Ascending aorta (tissue), 2 donors: ENCODE measurements at regions not wholly inside any gene's neighbourhood (a gene's known extent, or its start where the extent isn't known, plus 50 kb on each side); places are given as distances from the start of the nearest gene placed in this dataset.
A peak's percentile ranks its signal among the peaks of the same experiment; 100 is the strongest.

Source experiments
- DNase-seq, 2 donors: peaks; one replicate each; pipeline ENCODE4 v3.0.0-alpha.2; 2019; ENCODE audit warnings: low spot score in 2 of 2
- H3K27ac ChIP-seq, 2 donors: fragments of 200-600 bp; sonication (generic); one replicate each; pipeline ENCODE4 v1.5.1; 2016 to 2017; ENCODE audit warnings: mild to moderate bottlenecking in 1 of 2
- H3K27me3 ChIP-seq: fragments of 200-600 bp; sonication (generic); one replicate; pipeline ENCODE4 v1.5.1; 2017
- H3K36me3 ChIP-seq, 2 donors: fragments of 200-600 bp; sonication (generic); one replicate each; pipeline ENCODE4 v1.5.1; 2016
- H3K4me1 ChIP-seq, 2 donors: fragments of 200-600 bp; sonication (generic); one replicate each; pipeline ENCODE4 v1.5.1; 2016 to 2017; ENCODE audit warnings: mild to moderate bottlenecking in 1 of 2
- H3K4me3 ChIP-seq, 2 donors: fragments of 200-600 bp; sonication (generic); one replicate each; pipeline ENCODE4 v1.5.1; 2016 to 2017; ENCODE audit warnings: mild to moderate bottlenecking in 1 of 2
- H3K9me3 ChIP-seq, 2 donors: fragments of 200-600 bp; sonication (generic); one replicate each; pipeline ENCODE4 v1.5.1; 2016
- intact Hi-C: fragments of 100-400 bp; cut with DNase I; formaldehyde crosslinking; loops from one replicate; pipeline ENCODE4 v1.15.1; 2023
- TF ChIP-seq, protein P1 (sequence below), 3 experiments: fragments of 200-600 bp in 2 of 3; fragments of 450-650 bp in 1 of 3; sonication (generic) in 2 of 3; IDR thresholded peaks; one replicate each; pipeline ENCODE4 v1.5.1; 2016 to 2019; ENCODE audit warnings: antibody characterized with exemption in 3 of 3, mild to moderate bottlenecking in 1 of 3, moderate library complexity in 1 of 3

DNA sequence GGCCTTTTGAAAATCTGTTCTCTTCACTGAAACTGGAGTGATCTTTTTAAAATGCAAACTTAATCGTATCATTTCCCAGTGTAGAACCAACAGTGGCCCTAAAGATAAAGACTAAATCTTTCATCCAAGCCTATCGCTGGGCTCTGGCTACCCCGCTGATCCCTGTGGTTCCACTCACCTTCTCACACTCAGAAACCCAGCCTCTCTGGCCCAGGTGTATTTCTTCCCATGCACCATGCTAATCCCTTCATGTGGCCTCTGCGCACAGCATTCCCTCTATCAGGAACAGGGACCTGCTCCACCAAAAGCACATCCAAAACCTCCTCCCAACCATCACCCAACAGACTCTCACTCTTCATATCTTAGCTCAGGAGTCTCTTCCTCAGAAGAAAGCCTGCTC, 214.1 kb upstream of the DAPK1 start:
- Histone ChIP-seq H3K4me3 (no peak overlapping the region), H3K27me3 (no peaks in the 10 kb centered on the region), H3K36me3 (no peaks in the 10 kb centered on the region), H3K9me3 (no peaks in the 10 kb centered on the region), H3K4me1 (peaks cover 0 to 16% of the 10 kb centered on the region in 2 donors), H3K27ac (peak overlapping the region in 1 of 2 donors; percentile 21)
- no peak for DNase-seq
- TF ChIP-seq, protein P1, sequence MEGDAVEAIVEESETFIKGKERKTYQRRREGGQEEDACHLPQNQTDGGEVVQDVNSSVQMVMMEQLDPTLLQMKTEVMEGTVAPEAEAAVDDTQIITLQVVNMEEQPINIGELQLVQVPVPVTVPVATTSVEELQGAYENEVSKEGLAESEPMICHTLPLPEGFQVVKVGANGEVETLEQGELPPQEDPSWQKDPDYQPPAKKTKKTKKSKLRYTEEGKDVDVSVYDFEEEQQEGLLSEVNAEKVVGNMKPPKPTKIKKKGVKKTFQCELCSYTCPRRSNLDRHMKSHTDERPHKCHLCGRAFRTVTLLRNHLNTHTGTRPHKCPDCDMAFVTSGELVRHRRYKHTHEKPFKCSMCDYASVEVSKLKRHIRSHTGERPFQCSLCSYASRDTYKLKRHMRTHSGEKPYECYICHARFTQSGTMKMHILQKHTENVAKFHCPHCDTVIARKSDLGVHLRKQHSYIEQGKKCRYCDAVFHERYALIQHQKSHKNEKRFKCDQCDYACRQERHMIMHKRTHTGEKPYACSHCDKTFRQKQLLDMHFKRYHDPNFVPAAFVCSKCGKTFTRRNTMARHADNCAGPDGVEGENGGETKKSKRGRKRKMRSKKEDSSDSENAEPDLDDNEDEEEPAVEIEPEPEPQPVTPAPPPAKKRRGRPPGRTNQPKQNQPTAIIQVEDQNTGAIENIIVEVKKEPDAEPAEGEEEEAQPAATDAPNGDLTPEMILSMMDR (IDR thresholded peaks at IDR 0.05) = no peak
- intact Hi-C loops = loop anchor here (10.0 kb wide), 1 partner anchor 219 kb away; no protein-coding TSS in a partner anchor

DNA sequence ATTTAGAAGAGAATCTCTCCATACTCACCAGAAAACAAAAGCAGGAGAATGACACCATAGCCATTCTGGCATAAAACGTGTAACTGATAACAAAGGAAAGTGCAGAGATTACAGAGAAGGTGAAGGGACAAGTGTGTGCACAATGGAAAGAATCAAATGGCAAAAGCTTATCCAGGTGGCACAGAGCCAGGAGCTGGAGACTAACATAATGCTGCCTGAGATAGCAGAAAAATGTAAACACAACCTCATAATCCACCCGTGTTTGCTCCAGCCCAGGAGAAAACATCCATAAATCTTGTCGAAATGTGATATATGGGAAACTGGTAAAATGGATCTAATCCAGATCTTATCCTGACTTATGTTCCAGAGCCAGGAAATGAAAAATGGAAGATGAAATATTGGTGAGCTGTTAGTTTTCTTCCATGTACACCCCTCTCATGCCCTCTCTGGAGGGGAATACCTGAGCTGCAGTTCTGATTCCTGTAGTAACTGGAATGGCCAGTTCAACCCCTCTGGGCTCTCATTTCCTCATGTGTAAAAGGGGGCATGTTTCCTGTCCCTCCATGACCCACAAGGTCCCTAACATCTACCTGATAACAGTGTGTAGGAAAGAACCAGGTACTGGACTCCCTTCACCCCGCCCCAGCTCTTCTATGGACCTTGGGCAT, 212.3 kb upstream of the DAPK1 start:
- Histone ChIP-seq H3K27me3 (no peaks in the 10 kb centered on the region), H3K36me3 (no peaks in the 10 kb centered on the region), H3K4me3 (no peak overlapping the region), H3K27ac (no peak overlapping the region), H3K4me1 (peaks cover 0 to 10% of the 10 kb centered on the region in 2 donors), H3K9me3 (no peaks in the 10 kb centered on the region)
- intact Hi-C loops = loop anchor here (2.0 to 10.0 kb wide), 2 partner anchors 17 to 221 kb away; no protein-coding TSS in a partner anchor
- DNase-seq = no peak
- TF ChIP-seq, protein P1 (IDR thresholded peaks at IDR 0.05) = no peak

DNA sequence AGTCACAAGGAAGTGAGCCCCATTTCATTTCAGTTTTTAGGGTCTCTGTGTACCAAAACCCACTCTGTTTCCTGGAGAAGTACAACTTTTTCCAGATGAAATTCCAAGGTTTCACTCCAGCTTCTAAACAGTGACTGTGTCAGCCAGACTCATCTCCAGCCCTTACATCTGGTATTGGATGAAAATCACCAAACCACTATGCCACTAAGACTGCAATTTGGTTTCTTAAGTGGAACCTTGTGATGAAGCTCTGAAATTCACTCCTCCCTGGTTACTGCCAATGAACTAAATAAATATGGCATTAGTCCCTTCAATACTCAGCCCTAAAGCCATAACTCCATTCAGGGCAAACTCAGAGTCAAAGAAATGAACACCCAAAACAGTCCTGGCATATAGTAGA, 211.2 kb upstream of the DAPK1 start:
- Histone ChIP-seq H3K4me1 (peaks cover 0 to 12% of the 10 kb centered on the region in 2 donors), H3K4me3 (no peak overlapping the region), H3K9me3 (no peaks in the 10 kb centered on the region), H3K27me3 (no peaks in the 10 kb centered on the region), H3K27ac (no peak overlapping the region), H3K36me3 (no peaks in the 10 kb centered on the region)
- intact Hi-C loops = loop anchor here (10.0 kb wide), 1 partner anchor 222 kb away; no protein-coding TSS in a partner anchor
- DNase-seq = no peak
- TF ChIP-seq, protein P1 (IDR thresholded peaks at IDR 0.05) = no peak

DNA sequence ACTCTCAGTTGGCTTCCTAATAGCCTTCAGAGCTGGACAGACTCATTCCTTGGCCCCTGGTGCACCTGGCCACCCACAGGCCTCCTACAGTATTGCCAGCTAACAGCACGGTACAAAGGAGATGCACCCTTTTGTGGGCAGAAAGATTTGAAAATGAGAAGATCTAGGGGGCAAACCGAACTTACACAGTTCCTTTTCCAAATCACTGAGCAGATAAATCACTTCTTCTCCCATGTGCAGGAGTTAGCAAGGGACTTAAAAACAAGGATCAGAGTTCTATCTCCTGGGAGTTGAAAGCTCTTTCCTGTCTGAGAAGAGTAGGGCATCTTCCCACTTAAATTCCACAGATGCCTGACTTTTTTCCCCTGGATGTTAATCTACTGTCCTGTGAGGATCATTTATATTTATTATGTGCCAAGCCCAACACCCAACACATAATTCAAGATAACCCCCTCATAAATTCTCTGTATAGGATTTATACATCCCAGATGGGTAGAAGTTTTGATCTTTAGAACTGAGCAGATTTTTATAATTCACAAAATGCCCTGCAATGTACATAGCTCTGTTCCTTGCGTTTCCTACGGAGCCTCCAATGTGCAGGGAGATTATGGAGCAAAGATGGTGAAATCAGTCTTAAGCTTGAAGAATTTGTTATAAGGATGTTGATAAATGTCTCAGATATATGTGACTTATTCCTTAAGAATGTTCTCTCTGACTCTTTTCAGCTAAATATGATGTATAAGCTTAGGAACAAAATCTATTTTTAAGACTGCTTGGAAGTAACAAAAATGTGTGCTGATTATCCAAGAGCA, 207.2 kb upstream of the DAPK1 start:
- H3K4me3 ChIP-seq = no peak overlapping the region
- H3K27ac ChIP-seq = no peak overlapping the region
- TF ChIP-seq, protein P1 (IDR thresholded peaks at IDR 0.05) = no peak
- intact Hi-C loops = no loop called here
- peaks cover 0 to 7% of the 10 kb centered on the region in 2 donors for H3K4me1 ChIP-seq
- DNase-seq = no peak
- H3K9me3 ChIP-seq = peaks cover 0 to 8% of the 10 kb centered on the region in 2 donors
- H3K27me3 ChIP-seq = no peaks in the 10 kb centered on the region
- H3K36me3 ChIP-seq = no peaks in the 10 kb centered on the region

DNA sequence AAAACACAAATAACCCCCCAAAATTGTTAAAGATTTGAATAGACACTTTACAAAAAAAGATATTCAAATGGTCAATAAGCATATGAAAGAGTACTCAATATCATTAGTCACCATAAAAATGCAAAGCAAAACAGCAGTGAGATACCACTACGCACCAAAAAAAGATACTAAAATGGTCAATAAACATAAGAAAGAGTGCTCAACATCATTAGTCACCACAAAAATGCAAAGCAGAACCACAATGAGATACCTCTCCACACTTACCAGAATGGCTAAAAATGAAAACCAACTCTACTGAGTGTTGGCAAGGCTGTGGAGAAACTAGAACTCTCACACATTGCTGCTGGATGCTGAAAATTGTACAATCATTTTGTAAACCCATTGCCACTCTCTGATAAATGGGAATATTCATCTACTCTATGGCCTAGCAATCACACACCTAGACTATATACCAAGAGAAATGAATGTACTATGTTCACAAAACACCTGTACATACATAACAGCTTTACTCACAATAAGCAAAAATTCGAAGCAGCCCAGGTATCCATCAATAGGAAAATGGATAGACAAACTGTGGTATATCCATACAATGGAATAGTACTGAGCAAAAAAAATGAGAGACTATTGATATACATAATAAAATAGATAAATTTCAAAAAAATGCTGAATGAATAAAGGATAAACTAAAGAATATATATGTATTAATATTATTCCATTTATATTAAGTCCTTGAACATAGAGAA, 205.0 kb upstream of the DAPK1 start:
- TF ChIP-seq, protein P1 (IDR thresholded peaks at IDR 0.05) = no peak
- Histone ChIP-seq H3K4me1 (peaks cover 0 to 4% of the 10 kb centered on the region in 2 donors), H3K9me3 (peaks cover 0 to 8% of the 10 kb centered on the region in 2 donors), H3K27me3 (no peaks in the 10 kb centered on the region), H3K4me3 (no peak overlapping the region), H3K36me3 (no peaks in the 10 kb centered on the region), H3K27ac (no peak overlapping the region)
- no peak for DNase-seq
- intact Hi-C loops = no loop called here
